Thyroid gland (tissue), 4 donors: ENCODE measurements at regions not wholly inside any gene's neighbourhood (a gene's known extent, or its start where the extent isn't known, plus 50 kb on each side); places are given as distances from the start of the nearest gene placed in this dataset.

ENCODE experiments used
- POLR2A ChIP-seq, 2 donors: fragments of 450-650 bp; IDR thresholded peaks; one replicate each; pipeline ENCODE4 v1.6.1; 2017; ENCODE audit warnings: antibody characterized with exemption in 2 of 2, mild to moderate bottlenecking in 2 of 2, moderate library complexity in 1 of 2
- TF ChIP-seq, protein P1 (sequence below), 6 experiments: fragments of 200-600 bp in 3 of 6; fragments of 450-650 bp in 3 of 6; sonication (generic) in 3 of 6; IDR thresholded peaks; one replicate each; pipeline ENCODE4 v1.5.1; 2016 to 2019; ENCODE audit warnings: antibody characterized with exemption in 6 of 6, mild to moderate bottlenecking in 2 of 6, inconsistent platforms in 1 of 6, moderate library complexity in 1 of 6

DNA sequence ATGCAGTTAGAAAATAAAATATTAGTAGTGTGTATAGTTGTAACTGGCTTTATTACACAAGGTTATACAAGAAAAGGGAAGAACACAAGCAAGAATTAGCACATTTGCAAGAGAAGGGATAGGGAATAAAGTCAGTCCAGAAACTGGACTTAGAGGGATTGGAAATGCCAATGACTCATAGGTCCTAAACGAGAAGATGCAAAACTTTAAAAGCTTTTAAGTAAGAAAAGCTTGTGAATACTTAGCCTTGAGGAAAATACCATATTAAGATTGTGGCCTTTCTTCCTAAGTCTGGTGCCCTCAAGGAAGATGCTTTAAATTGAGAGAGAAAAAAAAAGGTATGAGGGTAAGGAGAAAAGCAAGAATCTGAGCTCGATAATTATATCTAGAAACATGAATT, 102.3 kb upstream of the MCHR2 start:
- TF ChIP-seq, protein P1, sequence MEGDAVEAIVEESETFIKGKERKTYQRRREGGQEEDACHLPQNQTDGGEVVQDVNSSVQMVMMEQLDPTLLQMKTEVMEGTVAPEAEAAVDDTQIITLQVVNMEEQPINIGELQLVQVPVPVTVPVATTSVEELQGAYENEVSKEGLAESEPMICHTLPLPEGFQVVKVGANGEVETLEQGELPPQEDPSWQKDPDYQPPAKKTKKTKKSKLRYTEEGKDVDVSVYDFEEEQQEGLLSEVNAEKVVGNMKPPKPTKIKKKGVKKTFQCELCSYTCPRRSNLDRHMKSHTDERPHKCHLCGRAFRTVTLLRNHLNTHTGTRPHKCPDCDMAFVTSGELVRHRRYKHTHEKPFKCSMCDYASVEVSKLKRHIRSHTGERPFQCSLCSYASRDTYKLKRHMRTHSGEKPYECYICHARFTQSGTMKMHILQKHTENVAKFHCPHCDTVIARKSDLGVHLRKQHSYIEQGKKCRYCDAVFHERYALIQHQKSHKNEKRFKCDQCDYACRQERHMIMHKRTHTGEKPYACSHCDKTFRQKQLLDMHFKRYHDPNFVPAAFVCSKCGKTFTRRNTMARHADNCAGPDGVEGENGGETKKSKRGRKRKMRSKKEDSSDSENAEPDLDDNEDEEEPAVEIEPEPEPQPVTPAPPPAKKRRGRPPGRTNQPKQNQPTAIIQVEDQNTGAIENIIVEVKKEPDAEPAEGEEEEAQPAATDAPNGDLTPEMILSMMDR (IDR thresholded peaks at IDR 0.05), result no peak
- no peak for TF ChIP-seq POLR2A (IDR thresholded peaks at IDR 0.05)
